Activated CD8-positive, alpha-beta memory T cell treated with anti-CD3 and anti-CD28 coated beads for 24 hours (primary cell): ENCODE measurements at regions not wholly inside any gene's neighbourhood (a gene's known extent, or its start where the extent isn't known, plus 50 kb on each side); places are given as distances from the start of the nearest gene placed in this dataset.
"Not testable (repeated sequence)": the region's sequence is repeated elsewhere in the genome, so short reads cannot be mapped to it uniquely, and the experiment has no call there.

Experiments
- DNase-seq: peaks from one replicate; pipeline ENCODE4 v3.0.0-alpha.2; 2020

DNA sequence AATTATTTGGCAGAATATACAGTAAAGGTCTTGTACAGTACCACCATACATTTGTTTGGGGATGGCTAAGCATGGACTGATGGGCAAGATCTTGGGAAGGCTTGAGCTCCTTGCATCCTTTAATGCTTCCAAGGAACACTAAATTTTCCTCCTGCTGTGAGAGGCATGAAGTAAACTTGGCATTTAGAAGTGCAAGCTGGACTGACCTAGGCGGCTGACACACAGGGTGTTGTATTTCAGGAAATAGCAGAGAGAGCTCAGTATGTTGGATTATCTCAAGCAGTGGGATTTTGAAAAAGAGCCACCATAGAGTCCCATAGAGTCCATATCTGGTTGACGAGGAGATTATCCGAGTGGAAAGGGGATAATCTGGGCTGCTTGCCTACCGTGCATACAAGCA, 2137.1 kb downstream of the TP53TG3F start:
- no peak for DNase-seq

DNA sequence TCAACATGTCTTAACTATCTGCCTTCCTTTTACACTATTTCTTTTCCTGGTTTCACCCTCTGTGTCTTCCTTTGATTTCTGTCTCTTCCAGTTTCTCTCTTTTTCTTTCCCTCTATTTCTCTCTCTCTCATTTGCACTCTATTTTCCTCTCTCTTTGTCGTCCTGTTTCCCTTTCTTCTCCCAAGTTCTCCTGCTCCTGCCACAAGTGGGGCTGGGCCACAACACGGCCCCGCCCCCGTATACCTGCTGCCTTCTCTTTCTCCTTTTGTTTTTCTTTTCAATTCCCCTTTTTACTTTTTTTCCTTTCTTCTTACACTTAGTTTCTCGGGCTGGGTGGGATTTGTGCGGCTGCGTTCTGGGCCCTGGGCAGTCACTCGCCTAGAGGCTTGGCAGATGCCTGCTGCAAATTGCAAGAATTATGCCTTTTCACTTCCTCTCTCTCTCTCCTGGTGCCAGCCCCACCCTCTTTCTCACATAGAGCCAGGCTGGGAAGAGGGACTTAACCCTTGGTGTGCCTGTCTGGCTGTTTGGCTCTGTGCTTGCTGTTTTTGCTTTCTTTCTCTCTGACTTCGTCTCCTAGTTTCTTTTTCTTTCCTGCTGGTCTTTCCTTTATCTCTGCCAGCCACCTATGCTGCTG, 2139.4 kb downstream of the TP53TG3F start:
- DNase-seq = no peak

DNA sequence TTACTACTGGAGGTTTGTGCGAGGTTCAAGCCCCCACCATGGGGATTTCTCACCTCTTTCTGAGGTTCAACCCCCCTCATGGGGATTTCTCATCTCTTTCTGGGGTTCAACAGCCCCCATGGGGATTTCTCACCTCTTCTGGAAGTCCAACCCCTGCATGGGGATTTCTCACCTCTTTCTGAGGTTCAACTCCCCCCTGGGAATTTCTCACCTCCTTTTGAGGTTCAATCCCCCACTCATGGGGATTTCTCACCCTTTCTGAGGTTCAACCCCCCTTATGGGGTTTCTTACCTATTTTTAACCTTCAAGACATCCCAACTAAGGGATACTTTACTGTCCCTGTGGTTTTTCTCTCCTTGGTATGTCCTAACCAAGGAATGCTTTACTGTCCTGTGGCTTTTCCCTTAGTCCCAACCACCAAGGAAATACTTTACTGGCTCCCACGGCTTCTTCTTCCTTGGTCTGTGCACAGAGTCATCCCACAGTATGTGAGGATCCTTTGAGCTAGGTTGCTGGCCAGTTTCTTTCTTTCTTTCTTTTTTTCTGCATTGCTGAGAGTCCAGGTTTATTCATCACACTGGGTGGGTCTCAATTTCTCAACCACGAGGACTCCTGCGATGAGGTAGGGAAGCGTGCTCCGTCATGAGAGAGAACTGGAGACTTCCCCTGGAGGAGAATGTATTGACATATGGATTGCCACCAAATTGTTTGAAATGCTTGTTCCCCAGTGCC, 2140.2 kb downstream of the TP53TG3F start:
- no peak for DNase-seq

- not testable (repeated sequence) for DNase-seq
These were observed 2140.7 kb downstream of the TP53TG3F start for GRCh38 chr16:35600161-35600555.

- DNase-seq = no peak
These were observed 2142.7 kb downstream of the TP53TG3F start for GRCh38 chr16:35602116-35602515.

DNA sequence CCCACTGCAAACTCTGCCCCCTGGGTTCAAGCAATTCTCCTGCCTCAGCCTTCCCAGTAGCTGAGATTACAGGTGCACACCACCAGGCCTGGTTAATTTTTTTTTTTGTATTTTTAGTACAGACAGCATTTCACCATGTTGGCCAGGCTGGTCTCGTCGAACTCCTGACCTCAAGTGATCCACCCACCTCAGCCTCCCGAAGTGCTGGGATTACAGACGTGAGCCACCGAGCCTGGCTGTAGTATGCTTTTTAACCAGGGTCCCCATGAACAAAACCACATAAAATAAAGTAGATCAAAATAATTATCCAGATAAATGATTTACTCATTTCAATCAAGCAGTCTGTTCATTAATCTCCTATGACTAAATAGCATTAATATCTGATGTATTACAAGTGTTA, 2144.0 kb downstream of the TP53TG3F start:
- not testable (repeated sequence) for DNase-seq

DNA sequence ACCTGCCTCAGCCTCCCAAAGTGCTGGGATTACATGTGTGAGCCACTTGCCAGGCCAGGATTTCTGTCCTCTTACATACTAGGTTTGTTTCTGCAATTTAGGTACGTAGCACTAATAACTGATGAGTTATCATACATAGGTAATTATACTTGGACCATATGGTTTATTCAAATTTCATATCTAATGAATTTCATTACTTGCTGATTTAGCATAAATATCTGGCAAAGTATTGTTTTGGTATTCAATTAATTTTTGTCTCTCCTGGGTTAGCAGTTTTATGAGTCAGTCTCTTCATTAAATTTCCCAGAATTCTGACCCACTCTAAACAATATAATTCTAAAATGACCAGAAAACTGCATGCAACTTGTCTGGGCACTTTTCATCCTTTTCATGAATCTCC, 2146.5 kb downstream of the TP53TG3F start:
- DNase-seq = no peak

- not testable (repeated sequence) for DNase-seq
These were observed 2155.5 kb downstream of the TP53TG3F start for GRCh38 chr16:35614883-35615282.

- not testable (repeated sequence) for DNase-seq
These were observed 2159.8 kb downstream of the TP53TG3F start for GRCh38 chr16:35619176-35619575.

DNA sequence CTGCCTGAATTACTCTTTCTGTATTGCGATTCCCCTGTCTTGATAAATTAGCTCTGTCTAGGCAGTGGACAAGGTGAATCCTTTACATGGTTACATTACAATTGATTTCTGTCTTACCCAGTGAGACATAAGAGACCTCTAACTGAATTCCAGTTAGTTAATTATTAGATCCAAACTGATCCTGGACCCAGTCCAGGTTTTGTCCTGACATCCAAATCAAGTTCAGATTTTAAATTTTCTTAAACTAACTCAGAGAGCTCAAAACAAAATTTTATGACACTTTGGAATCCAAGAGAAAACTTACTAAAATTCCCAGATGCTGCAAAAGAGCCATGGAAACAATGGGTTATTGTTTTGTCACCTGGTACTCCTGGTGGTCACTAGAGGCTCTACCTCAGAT, 2166.6 kb downstream of the TP53TG3F start:
- no peak for DNase-seq

DNA sequence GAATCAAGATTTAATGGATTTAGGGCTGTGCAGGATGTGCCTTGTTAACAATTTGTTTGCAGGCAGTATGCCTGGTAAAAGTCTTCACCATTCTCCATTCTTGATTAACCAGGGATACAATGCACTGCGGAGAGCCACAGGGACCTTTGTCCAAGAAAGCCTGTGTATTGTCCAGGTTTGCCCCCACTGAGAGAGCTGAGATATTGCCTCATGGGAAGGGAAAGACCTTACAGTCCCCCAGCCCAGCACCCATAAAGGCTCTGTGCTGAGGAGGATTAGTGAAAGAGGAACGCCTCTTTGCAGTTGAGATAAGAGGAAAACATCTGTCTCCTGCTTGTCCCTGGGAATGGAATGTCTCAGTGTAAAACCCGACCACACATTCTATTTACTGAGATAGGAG, 2169.6 kb downstream of the TP53TG3F start:
- no peak for DNase-seq

- DNase-seq = no peak
These were observed 2172.0 kb downstream of the TP53TG3F start for GRCh38 chr16:35631261-35631945.

- no peak for DNase-seq
These were observed 2177.2 kb downstream of the TP53TG3F start for GRCh38 chr16:35636480-35637230.

- no peak for DNase-seq
These were observed 2178.3 kb downstream of the TP53TG3F start for GRCh38 chr16:35637683-35638082.

DNA sequence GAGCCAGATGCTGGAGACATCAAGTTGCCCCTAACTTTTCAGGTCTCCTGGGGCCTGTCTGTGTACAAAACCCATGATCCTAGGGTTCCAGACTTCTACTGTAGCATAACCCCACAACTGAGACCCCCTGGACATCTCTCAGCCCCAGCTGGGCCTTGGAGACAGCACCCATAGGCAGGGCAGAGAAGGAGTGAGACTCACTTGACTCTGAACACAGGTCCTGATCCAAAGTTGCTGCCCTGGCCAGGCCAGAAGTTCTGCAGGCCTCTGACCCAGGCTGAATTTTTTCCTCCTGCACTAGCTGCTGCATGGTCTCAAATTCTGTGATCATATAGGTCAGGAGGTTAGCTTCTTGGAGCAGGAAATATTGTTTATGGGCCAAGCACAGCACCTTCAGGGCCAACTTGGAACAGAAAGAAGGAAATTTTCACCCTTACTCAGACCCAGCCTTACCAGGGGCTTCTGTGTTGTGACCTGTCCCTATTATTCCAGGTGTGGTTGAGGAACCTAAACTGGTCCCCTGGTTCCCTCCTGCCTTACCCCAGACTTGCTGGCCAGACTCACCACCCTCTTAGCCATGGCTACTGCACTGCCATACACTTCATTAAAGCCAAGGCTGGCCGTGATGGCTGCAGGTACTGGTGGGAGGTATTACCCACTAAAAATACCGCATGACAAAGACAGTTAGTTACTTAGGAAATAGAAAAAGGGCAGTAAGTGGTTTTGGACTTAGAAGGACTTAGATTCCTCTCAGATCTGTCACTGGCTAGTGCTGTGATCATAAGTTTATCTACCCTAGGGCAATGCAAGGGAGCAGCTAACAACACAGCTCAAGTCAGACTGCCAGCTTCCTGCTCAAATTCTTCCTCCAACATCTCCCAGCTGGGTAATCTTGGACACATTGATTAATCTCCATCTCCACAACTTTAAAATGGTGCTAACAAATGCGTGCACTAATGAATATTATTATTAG, 2180.1 kb downstream of the TP53TG3F start:
- no peak for DNase-seq

DNA sequence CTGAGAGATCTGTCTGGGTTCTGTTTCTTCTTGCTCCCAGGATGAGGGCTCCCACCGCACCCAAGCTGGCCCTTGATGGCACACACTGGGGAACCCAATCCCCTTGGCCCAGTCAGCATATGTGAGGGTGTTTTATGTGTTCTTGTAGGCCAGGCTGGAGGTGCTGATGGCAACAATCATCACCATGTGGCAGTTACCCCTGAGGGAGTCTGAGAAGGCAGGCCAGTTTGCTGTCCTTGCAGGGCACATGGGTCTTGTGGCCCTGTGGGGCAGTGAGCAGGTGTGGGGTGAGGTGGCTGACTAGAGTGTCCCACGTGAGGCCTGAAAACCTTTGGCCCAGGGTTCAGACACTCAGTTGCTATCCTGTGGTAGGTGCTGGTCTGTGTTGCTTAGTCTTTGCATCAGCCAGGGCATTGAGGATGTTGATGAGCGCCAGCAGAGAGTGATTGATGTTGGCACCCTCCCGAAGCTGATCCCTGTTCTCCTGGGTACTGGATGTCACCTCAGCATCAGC, 2183.0 kb downstream of the TP53TG3F start:
- no peak for DNase-seq

GRCh38 chr16:35651841-35652240, 2192.4 kb downstream of the TP53TG3F start:
- no peak for DNase-seq

DNA sequence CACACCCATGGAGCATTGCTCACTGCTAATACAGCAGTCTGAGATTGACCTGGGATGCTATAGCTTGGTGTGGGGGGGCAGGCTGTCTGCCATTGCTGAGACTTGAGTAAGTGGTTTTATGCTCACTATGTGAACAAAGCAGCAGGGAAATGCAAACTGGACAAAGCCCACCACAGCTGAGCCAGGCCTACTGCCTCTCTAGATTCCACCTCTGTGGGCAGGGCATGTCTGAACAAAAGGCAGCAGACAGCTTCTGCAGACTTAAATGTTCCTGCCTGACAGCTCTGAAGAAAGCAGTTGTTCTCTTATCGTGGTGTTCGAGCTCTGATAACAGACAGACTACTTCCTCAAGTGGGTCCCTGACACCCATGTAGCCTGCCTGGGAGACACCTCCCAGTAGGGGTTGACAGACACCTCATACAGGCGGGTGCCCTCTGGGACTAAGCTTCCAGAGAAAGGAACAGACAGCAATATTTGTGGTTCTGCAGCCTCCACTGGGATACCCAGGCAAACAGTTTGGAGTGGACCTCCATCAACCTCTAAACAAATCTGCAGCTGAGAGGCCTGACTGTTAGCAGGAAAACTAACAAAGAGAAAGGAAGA, 2204.8 kb downstream of the TP53TG3F start:
- DNase-seq = peak; percentile 4

DNA sequence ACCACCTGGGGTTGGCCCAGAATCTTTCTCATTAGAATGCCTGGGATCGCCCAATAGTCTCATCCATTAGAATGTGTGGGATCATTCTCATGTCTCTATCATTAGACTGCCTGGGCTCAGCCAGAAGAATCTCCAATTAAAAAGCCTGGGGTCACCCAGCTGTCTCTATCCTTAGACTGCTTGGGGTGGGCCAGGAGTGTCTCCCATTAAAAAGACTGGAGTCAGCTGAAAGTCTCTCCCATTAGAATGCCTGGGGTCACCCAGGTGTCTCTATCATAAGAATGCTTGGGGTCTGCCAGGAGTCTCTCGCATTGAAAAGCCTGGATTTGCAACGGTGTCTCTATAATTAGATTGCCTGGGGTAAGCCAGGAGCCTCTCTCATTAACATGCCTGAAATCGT, 2225.7 kb downstream of the TP53TG3F start:
- no peak for DNase-seq

DNA sequence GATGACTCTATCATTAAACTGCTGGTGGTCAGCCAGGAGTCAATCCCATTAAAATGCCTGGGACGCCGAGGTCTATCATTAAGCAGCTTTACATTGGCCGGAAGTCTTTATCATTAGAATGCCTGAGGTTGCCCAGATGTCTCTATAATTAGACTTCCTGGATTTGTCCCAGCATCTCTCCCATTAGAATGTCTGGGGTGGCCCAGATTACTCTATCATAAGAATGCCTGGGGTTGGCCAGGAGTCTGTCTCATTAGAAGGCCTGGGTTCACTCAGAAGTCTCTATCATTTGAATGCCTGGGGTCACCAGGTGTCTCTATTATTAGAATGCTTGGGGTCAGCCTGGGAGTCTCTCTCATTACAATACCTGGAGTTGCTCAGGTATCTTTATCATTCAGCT, 2227.2 kb downstream of the TP53TG3F start:
- DNase-seq = no peak

- no peak for DNase-seq
These were observed 2227.7 kb downstream of the TP53TG3F start for GRCh38 chr16:35687071-35687470.
